GM12874 (cell line): ENCODE measurements at regions not wholly inside any gene's neighbourhood (a gene's known extent, or its start where the extent isn't known, plus 50 kb on each side); places are given as distances from the start of the nearest gene placed in this dataset.

ENCODE experiments used
- TF ChIP-seq, protein P1 (sequence below): IDR thresholded peaks from 2 replicates; pipeline ENCODE4 v1.5.1; 2011; ENCODE audit warnings: low read depth, mild to moderate bottlenecking, control low read depth, low read length, moderate library complexity; ENCODE audit not compliant: insufficient read depth

DNA sequence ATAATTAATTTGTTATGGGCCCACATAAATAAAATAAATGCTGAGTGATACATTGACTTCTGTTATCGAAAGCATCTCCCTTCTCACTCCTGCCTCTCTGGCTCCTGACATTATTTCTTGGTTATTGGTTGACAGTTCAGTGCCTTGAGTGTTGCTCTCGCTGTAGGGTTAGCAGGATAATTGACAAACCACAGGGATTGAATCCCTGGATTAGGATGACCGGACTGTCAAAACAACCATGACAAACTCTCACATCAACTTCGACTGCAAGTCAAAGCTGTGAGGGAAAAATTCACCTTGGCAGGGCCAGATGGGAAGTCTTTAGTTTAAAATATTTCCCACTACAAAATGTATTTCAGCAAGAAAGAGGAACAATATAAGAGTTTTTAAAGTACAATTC is 245.4 kb upstream of the TFAP2D start:
- TF ChIP-seq, protein P1, sequence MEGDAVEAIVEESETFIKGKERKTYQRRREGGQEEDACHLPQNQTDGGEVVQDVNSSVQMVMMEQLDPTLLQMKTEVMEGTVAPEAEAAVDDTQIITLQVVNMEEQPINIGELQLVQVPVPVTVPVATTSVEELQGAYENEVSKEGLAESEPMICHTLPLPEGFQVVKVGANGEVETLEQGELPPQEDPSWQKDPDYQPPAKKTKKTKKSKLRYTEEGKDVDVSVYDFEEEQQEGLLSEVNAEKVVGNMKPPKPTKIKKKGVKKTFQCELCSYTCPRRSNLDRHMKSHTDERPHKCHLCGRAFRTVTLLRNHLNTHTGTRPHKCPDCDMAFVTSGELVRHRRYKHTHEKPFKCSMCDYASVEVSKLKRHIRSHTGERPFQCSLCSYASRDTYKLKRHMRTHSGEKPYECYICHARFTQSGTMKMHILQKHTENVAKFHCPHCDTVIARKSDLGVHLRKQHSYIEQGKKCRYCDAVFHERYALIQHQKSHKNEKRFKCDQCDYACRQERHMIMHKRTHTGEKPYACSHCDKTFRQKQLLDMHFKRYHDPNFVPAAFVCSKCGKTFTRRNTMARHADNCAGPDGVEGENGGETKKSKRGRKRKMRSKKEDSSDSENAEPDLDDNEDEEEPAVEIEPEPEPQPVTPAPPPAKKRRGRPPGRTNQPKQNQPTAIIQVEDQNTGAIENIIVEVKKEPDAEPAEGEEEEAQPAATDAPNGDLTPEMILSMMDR, result no peak

DNA sequence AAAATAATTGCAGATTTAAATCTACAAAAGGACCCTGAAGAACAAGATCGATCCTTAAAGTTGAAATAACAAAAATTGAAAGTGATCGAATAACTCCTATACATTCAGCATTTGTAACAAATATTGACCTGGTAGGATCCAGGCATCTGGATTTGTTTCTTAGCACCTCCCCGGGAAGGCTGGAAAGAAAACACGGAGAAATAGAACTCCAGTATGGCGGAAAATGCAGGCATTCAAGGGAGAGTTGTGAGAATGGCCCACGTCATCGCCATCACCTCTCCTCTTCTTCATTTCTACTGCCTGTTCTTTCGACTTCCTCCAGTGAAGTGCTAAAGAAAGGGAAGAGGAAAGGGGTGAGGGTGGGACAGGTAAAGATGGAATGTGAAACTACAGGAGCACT is 242.3 kb upstream of the TFAP2D start:
- TF ChIP-seq, protein P1, result no peak

DNA sequence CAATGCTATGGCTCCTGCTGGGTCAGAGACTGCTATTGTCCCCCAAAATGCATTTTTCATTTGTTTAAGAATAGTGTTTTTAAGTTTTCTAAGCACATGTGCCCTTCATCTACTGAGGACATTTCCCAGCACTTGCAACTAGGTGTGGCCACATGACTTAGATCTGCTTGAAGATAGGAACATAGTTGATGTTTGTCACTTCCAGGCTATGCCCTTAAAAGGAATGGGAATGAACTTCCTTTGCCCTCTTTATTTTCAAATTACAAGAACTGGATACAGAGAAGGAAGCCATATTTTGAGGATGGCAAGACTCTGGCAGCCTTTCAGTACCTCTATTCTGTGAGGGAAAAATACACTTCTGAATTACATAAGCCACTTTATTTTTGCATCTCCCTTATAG is 203.0 kb upstream of the TFAP2D start:
- TF ChIP-seq, protein P1, result no peak

DNA sequence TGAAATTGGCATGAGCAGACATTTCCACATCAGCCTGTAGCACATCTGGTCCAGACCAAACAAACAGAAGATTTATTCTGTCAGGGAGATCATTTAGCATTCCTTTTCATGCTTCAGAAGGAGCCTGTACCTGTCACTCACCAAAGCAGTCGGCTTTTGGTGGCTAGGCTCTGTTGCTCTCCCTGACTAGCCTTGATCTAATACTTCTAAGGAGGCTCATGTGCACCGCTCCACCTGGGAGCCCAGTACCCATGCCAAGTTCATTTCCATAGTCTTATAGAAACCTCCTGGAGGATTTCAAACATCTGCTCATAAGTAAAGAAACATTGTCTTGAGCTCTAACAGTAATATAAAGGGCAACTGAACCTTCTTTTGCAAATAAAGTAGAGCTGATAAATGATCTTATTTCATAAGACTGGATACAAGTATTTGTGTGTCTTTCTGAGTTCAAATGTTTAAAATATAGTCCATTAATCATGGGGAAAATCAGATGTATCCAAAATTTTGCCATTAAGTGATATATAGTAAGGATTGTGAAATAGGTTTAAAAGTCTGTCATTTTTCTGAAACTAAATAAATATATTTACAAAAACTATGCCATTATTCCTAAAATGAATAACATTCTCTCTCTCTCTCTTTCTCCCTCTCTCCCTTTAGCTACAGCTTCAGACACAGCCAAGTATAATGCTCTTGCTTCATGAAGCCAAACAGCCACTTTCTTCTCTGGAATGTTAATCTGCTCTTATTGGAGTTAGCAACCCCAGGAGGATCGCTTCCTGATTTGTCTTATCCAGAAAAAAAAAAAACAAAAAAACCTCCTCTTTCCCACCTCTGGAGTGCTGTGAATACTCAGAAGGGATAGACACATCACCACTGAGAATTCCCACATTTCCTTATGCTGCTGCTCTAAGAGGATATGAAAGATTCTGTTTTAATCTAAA is 192.7 kb upstream of the TFAP2D start:
- TF ChIP-seq, protein P1, result no peak

DNA sequence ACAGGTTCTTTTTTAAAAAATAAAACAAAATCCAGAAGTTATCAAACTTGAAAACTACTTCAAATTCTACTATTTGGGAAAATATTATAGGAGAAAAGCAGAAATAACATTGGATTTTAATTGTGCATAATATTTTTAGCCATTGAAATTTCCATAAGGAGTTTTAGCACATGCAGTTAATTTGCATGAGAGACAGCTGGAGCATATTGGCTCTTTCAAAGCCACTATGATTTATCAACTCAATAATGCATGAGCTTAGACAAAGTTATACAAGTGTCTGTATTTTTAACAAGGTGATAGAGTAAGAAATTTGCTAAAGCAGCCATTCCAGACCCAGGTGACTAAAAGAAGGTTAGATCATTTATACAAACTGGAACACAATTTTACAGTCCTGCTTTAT is 189.0 kb upstream of the TFAP2D start:
- TF ChIP-seq, protein P1, result no peak

DNA sequence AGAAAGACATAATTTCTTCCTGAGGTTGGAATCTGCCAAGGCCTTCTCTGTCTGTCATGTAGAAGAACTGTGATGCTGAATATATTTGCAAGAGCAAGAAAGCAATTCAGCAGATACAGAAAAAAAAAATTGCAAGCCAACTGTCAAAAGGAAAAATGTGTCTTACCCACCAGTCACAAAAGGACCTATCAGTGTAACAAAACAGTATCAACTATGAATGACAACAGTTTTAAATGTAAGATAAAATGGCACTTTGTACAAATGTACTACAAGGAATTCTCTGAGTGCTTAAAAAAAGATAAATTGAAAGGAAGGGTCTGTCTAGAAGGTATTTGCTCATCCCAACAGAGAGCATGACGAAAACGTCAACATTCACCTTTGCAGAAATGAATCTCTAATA is 185.3 kb upstream of the TFAP2D start:
- TF ChIP-seq, protein P1, result no peak

DNA sequence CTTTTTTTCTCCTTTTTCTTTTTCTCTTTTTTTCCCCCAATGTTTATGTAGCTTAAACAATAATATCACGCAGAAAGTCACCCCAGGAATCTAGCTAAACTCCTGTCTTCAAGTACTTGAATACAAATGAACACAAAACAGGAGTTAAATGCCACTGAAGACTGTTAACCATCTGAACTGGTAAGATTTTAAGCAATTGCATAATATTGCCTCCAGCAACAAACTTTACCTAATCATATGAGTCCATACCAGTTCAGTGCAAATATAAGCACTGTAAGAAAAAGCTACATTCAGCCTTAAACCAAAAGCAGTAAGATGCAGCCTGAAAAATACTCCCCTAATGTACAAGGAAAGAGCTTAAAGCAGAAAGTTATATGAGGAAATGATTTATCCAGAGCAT is 173.9 kb upstream of the TFAP2D start:
- TF ChIP-seq, protein P1, result no peak
